GM23338 (cell line): ENCODE measurements at regions not wholly inside any gene's neighbourhood (a gene's known extent, or its start where the extent isn't known, plus 50 kb on each side); places are given as distances from the start of the nearest gene placed in this dataset.

Experiments
- ATAC-seq: fragments of 200-7000 bp; cut with Tn5 transposase; 3 replicates; pipeline ENCODE4 v1.9.1; 2020
- DNase-seq: peaks from one replicate; pipeline ENCODE4 v3.0.0-alpha.2; 2015; ENCODE audit warnings: low spot score
- H2AFZ ChIP-seq: fragments of 200-600 bp; sonication (generic); 2 replicates; pipeline ENCODE4 v1.8.0; 2016; ENCODE audit warnings: antibody characterized with exemption, mild to moderate bottlenecking, moderate library complexity
- H3F3A ChIP-seq: fragments of 200-600 bp; sonication (generic); replicated peaks from 2 replicates; pipeline ENCODE4 v1.8.0; 2017; ENCODE audit warnings: antibody characterized with exemption, mixed run types, low read depth
- H3K27ac ChIP-seq: fragments of 200-600 bp; sonication (generic); 2 replicates; pipeline ENCODE4 v1.6.1; 2016; ENCODE audit warnings: low read depth
- H3K27me3 ChIP-seq: fragments of 200-600 bp; sonication (generic); 2 replicates; pipeline ENCODE4 v1.8.0; 2016; ENCODE audit warnings: mild to moderate bottlenecking, mixed run types, moderate library complexity; ENCODE audit not compliant: insufficient read depth
- H3K36me3 ChIP-seq: fragments of 200-600 bp; sonication (generic); 2 replicates; pipeline ENCODE4 v1.8.0; 2016; ENCODE audit warnings: mild to moderate bottlenecking; ENCODE audit not compliant: insufficient read depth
- H3K4me1 ChIP-seq: fragments of 200-600 bp; sonication (generic); 2 replicates; pipeline ENCODE4 v1.8.0; 2016; ENCODE audit warnings: mild to moderate bottlenecking, moderate library complexity; ENCODE audit not compliant: insufficient read depth
- H3K4me2 ChIP-seq: fragments of 200-600 bp; sonication (generic); 2 replicates; pipeline ENCODE4 v1.7.1; 2017; ENCODE audit warnings: mixed run types
- H3K4me3 ChIP-seq: fragments of 200-600 bp; sonication (generic); 2 replicates; pipeline ENCODE4 v1.6.1; 2016; ENCODE audit warnings: mixed run types
- H3K79me2 ChIP-seq: fragments of 200-600 bp; sonication (generic); replicated peaks from 2 replicates; pipeline ENCODE4 v1.8.0; 2017; ENCODE audit warnings: mild to moderate bottlenecking; ENCODE audit not compliant: insufficient read depth
- H3K9me2 ChIP-seq: fragments of 200-600 bp; sonication (generic); 2 replicates; pipeline ENCODE4 v1.8.0; 2017; ENCODE audit not compliant: insufficient read depth
- H4K20me1 ChIP-seq: fragments of 200-600 bp; sonication (generic); replicated peaks from 2 replicates; pipeline ENCODE4 v1.8.0; 2017; ENCODE audit warnings: mild to moderate bottlenecking; ENCODE audit not compliant: insufficient read depth
- H3K27ac Mint-ChIP-seq: 2 replicates; pipeline ENCODE4 v1.8.0; 2020; ENCODE audit warnings: inconsistent platforms, mild to moderate bottlenecking, moderate library complexity, mixed read lengths
- H3K27me3 Mint-ChIP-seq: 3 replicates; pipeline ENCODE4 v1.8.0; 2022; ENCODE audit warnings: low read depth, mild to moderate bottlenecking, moderate library complexity, mixed read lengths, inconsistent platforms; ENCODE audit not compliant: insufficient read depth, poor library complexity
- H3K36me3 Mint-ChIP-seq: 3 replicates; pipeline ENCODE4 v1.8.0; 2021; ENCODE audit warnings: low read depth, mild to moderate bottlenecking, inconsistent platforms, moderate library complexity, mixed read lengths
- H3K4me1 Mint-ChIP-seq: 3 replicates; pipeline ENCODE4 v1.8.0; 2020; ENCODE audit warnings: mild to moderate bottlenecking, inconsistent platforms, mixed read lengths
- H3K4me3 Mint-ChIP-seq: 3 replicates; pipeline ENCODE4 v1.8.0; 2021; ENCODE audit warnings: moderate library complexity, mild to moderate bottlenecking, inconsistent platforms, mixed read lengths
- H3K9me3 Mint-ChIP-seq: 3 replicates; pipeline ENCODE4 v1.8.0; 2020; ENCODE audit warnings: moderate library complexity, mild to moderate bottlenecking, inconsistent platforms, mixed read lengths
- CREB1 ChIP-seq: fragments of 250-450 bp; sonication (Bioruptor Pico); IDR thresholded peaks from 2 replicates; pipeline ENCODE4 v1.5.0; 2020; ENCODE audit warnings: low read depth, mild to moderate bottlenecking, moderate library complexity
- POLR2AphosphoS5 ChIP-seq: IDR thresholded peaks from 2 replicates; pipeline ENCODE4 v1.6.1; 2016; ENCODE audit warnings: antibody characterized with exemption, low read depth
- STAT1 ChIP-seq: IDR thresholded peaks from one replicate; pipeline ENCODE4 v1.6.1; 2016; ENCODE audit warnings: antibody characterized with exemption; ENCODE audit not compliant: unreplicated experiment
- TF ChIP-seq, protein P1 (sequence below), 2 experiments: fragments of 200-600 bp in 1 of 2; sonication (generic) in 1 of 2; conservative IDR thresholded peaks; 2 replicates each; pipeline versions ENCODE4 v1.5.1 to v1.6.1; 2016 to 2017; ENCODE audit warnings: antibody characterized with exemption in 2 of 2, low read depth in 2 of 2, mild to moderate bottlenecking in 2 of 2, moderate library complexity in 1 of 2
- TF ChIP-seq, protein P2 (sequence below): fragments of 250-450 bp; sonication (Bioruptor Pico); IDR thresholded peaks from 2 replicates; pipeline ENCODE4 v1.5.0; 2020; ENCODE audit warnings: mild to moderate bottlenecking, moderate library complexity

GRCh38 chr16:86158688-86159360, 259.9 kb downstream of the IRF8 start:
- DNase-seq: peak; percentile 50
- Histone ChIP-seq H3K36me3 (no peaks in the 10 kb centered on the region; the same call in 1 of the 2 replicates), H3K4me3 (no peak overlapping the region), H3K79me2 (no peaks in the 10 kb centered on the region), H3K27me3 (no peaks in the 10 kb centered on the region), H3K9me2 (0 out of 2 replicates have a peak, but pooled peaks cover 3% of the 10 kb centered on the region), H4K20me1 (no peaks in the 10 kb centered on the region), H3K4me1 (no peaks in the 10 kb centered on the region), H3K27ac (no peak overlapping the region), H3F3A (no peaks in the 10 kb centered on the region), H3K4me2 (no peak overlapping the region), H2AFZ (no peak overlapping the region)
- H3K4me1 Mint-ChIP-seq: no peaks in the 10 kb centered on the region
- no peak overlapping the region for H3K27ac Mint-ChIP-seq
- H3K36me3 Mint-ChIP-seq: no peaks in the 10 kb centered on the region
- peaks cover 5% of the 10 kb centered on the region; the same call in 1 of the 3 replicates for H3K9me3 Mint-ChIP-seq
- no peak overlapping the region for H3K4me3 Mint-ChIP-seq
- peaks cover 2% of the 10 kb centered on the region for H3K27me3 Mint-ChIP-seq
- ATAC-seq: peak; percentile 34; the same call in 1 of the 3 replicates
- TF ChIP-seq POLR2AphosphoS5 (no peak), STAT1 (no peak), CREB1 (CRISPR knock-in tag) (no peak)
- TF ChIP-seq, protein P1, sequence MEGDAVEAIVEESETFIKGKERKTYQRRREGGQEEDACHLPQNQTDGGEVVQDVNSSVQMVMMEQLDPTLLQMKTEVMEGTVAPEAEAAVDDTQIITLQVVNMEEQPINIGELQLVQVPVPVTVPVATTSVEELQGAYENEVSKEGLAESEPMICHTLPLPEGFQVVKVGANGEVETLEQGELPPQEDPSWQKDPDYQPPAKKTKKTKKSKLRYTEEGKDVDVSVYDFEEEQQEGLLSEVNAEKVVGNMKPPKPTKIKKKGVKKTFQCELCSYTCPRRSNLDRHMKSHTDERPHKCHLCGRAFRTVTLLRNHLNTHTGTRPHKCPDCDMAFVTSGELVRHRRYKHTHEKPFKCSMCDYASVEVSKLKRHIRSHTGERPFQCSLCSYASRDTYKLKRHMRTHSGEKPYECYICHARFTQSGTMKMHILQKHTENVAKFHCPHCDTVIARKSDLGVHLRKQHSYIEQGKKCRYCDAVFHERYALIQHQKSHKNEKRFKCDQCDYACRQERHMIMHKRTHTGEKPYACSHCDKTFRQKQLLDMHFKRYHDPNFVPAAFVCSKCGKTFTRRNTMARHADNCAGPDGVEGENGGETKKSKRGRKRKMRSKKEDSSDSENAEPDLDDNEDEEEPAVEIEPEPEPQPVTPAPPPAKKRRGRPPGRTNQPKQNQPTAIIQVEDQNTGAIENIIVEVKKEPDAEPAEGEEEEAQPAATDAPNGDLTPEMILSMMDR (conservative IDR thresholded peaks at IDR 0.05; ENCODE audit: low read depth in 2 of 2): peak; percentile 44 to 50
- TF ChIP-seq, protein P2, sequence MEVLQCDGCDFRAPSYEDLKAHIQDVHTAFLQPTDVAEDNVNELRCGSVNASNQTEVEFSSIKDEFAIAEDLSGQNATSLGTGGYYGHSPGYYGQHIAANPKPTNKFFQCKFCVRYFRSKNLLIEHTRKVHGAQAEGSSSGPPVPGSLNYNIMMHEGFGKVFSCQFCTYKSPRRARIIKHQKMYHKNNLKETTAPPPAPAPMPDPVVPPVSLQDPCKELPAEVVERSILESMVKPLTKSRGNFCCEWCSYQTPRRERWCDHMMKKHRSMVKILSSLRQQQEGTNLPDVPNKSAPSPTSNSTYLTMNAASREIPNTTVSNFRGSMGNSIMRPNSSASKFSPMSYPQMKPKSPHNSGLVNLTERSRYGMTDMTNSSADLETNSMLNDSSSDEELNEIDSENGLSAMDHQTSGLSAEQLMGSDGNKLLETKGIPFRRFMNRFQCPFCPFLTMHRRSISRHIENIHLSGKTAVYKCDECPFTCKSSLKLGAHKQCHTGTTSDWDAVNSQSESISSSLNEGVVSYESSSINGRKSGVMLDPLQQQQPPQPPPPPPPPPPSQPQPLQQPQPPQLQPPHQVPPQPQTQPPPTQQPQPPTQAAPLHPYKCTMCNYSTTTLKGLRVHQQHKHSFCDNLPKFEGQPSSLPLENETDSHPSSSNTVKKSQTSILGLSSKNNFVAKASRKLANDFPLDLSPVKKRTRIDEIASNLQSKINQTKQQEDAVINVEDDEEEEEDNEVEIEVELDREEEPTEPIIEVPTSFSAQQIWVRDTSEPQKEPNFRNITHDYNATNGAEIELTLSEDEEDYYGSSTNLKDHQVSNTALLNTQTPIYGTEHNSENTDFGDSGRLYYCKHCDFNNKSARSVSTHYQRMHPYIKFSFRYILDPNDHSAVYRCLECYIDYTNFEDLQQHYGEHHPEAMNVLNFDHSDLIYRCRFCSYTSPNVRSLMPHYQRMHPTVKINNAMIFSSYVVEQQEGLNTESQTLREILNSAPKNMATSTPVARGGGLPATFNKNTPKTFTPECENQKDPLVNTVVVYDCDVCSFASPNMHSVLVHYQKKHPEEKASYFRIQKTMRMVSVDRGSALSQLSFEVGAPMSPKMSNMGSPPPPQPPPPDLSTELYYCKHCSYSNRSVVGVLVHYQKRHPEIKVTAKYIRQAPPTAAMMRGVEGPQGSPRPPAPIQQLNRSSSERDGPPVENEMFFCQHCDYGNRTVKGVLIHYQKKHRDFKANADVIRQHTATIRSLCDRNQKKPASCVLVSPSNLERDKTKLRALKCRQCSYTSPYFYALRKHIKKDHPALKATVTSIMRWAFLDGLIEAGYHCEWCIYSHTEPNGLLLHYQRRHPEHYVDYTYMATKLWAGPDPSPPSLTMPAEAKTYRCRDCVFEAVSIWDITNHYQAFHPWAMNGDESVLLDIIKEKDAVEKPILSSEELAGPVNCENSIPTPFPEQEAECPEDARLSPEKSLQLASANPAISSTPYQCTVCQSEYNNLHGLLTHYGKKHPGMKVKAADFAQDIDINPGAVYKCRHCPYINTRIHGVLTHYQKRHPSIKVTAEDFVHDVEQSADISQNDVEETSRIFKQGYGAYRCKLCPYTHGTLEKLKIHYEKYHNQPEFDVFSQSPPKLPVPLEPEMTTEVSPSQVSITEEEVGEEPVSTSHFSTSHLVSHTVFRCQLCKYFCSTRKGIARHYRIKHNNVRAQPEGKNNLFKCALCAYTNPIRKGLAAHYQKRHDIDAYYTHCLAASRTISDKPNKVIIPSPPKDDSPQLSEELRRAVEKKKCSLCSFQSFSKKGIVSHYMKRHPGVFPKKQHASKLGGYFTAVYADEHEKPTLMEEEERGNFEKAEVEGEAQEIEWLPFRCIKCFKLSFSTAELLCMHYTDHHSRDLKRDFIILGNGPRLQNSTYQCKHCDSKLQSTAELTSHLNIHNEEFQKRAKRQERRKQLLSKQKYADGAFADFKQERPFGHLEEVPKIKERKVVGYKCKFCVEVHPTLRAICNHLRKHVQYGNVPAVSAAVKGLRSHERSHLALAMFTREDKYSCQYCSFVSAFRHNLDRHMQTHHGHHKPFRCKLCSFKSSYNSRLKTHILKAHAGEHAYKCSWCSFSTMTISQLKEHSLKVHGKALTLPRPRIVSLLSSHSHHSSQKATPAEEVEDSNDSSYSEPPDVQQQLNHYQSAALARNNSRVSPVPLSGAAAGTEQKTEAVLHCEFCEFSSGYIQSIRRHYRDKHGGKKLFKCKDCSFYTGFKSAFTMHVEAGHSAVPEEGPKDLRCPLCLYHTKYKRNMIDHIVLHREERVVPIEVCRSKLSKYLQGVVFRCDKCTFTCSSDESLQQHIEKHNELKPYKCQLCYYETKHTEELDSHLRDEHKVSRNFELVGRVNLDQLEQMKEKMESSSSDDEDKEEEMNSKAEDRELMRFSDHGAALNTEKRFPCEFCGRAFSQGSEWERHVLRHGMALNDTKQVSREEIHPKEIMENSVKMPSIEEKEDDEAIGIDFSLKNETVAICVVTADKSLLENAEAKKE (CRISPR knock-in tag): no peak
